ENCODE measurements at regions not wholly inside any gene's neighbourhood (a gene's known extent, or its start where the extent isn't known, plus 50 kb on each side); places are given as distances from the start of the nearest gene placed in this dataset.

DNA sequence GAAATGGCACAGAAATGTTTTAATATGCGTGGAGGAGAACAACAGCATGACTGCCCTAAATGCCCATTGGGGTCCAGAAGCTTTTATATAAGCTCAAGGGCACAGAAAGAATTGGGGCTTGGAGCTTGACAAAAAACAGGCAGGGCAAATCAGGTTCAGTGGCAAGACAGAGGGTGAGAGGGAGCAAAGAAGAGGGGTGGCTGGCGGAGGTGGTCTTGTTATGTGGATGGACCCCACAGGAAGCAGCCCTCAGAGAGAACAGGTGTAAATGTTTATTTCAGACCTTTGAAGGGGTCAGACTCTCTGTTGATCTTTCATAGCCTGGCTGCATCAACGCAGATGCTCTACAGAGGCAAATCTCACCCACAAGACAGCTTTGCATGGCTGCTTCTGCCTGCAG is 213.1 kb upstream of the B3GAT1 start:
- Mint-ChIP-seq H3K4me1 (no peaks in the 10 kb centered on the region), H3K27ac (no peak overlapping the region), H3K4me3 (no peak overlapping the region), H3K27me3 (peaks cover 4% of the 10 kb centered on the region), H3K36me3 (no peaks in the 10 kb centered on the region), H3K9me3 (no peaks in the 10 kb centered on the region)
- DNase-seq = no peak

DNA sequence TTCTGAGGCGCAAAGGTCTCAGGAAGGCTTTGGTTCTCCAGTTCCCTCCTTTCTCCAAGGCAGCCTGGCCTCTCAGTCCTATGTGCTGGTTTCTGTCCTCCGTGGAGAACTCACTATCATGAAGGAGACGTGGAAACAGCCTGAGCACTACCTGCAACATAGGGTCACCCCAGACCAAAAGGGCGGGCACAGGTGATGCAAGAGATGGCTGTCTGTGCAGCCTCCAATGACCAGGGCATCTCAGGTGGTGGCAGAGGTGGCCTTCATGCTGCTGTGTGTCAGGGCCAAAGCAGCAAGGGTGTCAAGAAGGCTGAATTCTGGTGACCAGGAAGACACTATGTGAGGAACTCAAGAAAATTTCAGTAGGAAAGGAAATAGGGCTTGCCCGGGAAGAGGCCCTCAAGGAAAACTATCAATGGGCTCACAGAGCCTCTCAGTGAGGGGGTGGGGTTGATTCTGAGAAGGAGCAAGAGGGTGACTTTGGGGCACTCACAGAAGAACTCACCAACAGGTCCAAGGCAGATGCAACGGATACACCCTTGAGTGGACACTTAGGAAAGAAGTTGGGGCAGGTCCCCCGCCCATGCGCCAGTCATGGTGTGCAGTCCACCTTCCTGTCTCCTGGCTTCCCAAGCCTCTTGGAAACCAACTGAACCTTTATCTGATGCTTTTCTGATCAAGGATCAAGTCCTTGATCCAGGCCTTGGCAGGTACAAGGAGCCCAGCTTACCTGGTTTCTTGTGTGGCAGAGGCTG is 212.3 kb upstream of the B3GAT1 start:
- no peaks in the 10 kb centered on the region for H3K4me1 Mint-ChIP-seq
- no peaks in the 10 kb centered on the region for H3K9me3 Mint-ChIP-seq
- no peak for DNase-seq
- peaks cover 4% of the 10 kb centered on the region for H3K27me3 Mint-ChIP-seq
- H3K36me3 Mint-ChIP-seq = no peaks in the 10 kb centered on the region
- H3K27ac Mint-ChIP-seq = no peak overlapping the region
- no peak overlapping the region for H3K4me3 Mint-ChIP-seq

DNA sequence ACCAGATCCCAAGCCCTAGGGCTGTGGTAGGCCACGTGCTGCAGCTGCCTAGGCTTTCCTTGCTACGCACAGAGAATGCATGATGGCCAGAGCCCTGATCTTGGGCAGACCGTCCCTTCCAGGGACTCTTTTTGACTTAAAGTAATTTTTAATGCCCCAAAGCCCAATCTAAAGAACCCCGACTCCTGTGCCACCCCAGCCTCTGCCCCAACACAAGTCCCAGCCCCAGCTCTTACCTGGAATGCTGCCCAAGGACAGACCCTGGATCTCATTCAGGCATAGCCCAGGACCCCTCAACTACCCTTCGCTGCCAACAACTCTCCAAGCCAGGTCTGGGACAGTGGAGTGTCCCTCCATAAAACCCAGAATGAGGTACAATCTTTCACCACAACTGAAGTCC is 211.7 kb upstream of the B3GAT1 start:
- Mint-ChIP-seq H3K27ac (no peak overlapping the region), H3K4me3 (no peak overlapping the region), H3K9me3 (no peaks in the 10 kb centered on the region), H3K27me3 (peaks cover 4% of the 10 kb centered on the region), H3K36me3 (no peaks in the 10 kb centered on the region), H3K4me1 (no peaks in the 10 kb centered on the region)
- DNase-seq = no peak

DNA sequence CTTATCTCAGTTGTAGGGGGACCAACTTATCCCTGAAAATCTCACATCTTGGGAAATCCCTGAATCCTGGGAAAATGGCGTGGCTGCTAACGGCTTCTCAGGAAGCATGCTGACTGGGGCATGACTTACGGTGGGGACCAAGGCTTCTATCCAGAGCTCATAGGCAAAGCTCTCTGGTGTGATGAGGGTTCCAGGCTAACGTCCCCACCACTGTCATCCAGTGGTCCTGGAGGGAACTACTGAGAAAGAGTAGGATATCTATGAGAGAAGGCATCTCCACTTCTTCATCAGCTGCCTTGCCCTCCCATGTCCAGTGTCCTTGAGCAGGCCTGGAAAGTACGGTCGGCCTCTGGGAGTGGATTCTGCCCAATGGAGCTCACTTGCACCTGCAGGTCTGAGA is 210.4 kb upstream of the B3GAT1 start:
- Mint-ChIP-seq H3K27ac (no peak overlapping the region), H3K4me3 (no peak overlapping the region), H3K4me1 (no peaks in the 10 kb centered on the region), H3K36me3 (no peaks in the 10 kb centered on the region), H3K9me3 (no peaks in the 10 kb centered on the region), H3K27me3 (peaks cover 4% of the 10 kb centered on the region)
- DNase-seq = no peak

DNA sequence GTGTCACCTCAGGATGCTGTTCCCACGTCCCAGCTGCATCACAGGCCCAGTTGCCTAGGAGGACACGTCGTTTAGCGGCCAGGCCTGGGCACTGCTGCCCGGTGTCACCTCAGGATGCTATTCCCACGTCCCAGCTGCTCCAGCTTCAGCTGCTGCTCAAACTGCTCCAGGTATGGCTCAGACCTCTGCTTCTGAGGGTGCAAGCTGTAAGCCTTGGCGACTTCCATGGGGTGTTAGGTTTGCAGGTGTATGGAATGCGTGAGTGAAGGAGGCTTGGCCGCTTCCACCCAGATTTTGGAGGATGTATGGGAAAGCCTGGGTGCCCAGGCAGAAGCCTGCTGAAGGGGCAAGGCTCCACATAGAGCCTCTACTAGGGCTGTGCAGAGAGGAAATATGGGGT is 205.3 kb upstream of the B3GAT1 start:
- Mint-ChIP-seq H3K9me3 (no peaks in the 10 kb centered on the region), H3K4me3 (no peak overlapping the region), H3K27me3 (peaks cover 4% of the 10 kb centered on the region), H3K4me1 (no peaks in the 10 kb centered on the region), H3K36me3 (no peaks in the 10 kb centered on the region), H3K27ac (no peak overlapping the region)
- no peak for DNase-seq

DNA sequence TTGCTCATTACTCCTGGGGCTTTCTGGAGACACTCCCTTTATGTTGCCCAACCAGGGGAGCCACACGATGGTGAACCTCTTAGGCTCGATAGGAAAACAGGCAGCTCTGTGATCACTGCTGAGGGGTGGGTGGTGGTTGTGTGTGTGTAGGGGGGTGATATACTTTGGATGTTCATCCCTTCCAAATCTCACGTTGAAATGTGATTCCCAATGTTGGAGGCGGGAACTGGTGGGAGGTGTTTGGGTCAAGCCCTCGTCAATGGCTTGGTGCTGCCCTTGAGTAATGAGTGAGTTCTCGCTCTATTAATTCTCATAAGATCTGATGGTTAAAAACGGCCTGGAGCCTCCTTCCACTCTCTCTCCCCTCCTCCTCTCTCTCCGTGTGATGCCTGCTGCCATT is 204.0 kb upstream of the B3GAT1 start:
- Mint-ChIP-seq H3K27me3 (no peaks in the 10 kb centered on the region), H3K4me3 (no peak overlapping the region), H3K4me1 (no peaks in the 10 kb centered on the region)

DNA sequence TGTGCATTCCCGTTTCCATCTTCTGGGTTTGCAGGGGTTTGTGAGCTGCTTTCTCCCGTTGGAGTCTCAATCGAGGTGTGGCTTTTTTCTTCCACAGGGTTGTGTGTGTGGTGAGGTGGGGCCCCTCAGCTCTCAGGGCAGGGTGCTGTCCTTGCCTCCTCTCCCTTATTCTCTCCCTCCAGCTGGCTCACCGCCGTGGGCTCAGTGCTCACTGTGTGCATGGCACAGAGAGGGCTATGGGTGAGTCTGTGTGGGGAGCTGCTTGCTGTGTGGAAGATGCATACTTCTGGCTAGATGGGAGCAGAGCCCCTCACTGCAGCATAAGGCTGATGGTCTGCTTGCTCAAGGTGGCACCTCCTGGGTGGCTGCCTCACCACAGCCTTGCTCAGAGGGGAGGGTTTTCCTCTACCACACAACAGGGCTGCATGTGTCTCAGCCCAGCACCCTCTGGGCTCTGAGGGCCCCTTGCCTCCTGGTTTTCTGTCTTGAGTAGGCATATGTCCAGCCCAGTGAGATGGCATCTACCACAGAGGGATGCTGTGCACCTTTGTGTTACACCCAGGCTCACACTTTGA is 203.1 kb upstream of the B3GAT1 start:
- Mint-ChIP-seq H3K36me3 (no peaks in the 10 kb centered on the region), H3K27me3 (no peaks in the 10 kb centered on the region), H3K4me3 (no peak overlapping the region), H3K9me3 (no peaks in the 10 kb centered on the region), H3K27ac (no peak overlapping the region), H3K4me1 (no peaks in the 10 kb centered on the region)
- DNase-seq = no peak

More for the DNA sequence above, 204.0 kb upstream of the B3GAT1 start:
- no peaks in the 10 kb centered on the region for H3K36me3 Mint-ChIP-seq
- no peaks in the 10 kb centered on the region for H3K9me3 Mint-ChIP-seq
- no peak overlapping the region for H3K27ac Mint-ChIP-seq
- DNase-seq = no peak

DNA sequence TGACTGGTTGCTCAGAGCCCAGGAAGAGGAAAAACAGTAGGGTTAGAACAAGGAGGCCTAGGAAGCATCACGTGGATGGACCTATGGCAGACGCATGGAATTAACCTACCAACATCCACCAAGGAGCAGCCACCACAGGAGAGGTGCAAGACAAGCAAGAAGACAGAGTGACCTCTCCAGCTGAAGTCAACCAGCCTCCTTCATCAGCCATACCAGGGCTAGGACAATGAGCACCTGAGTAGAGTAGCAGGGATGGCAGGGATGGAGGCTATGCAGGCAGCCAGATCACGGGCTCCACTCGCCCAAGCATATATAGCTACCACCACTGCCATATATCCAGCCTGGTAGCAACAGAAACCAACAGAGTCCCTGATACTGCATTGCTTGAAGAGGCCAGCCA is 202.1 kb upstream of the B3GAT1 start:
- H3K9me3 Mint-ChIP-seq = no peaks in the 10 kb centered on the region
- no peak overlapping the region for H3K4me3 Mint-ChIP-seq
- H3K27me3 Mint-ChIP-seq = no peaks in the 10 kb centered on the region
- DNase-seq = no peak
- no peaks in the 10 kb centered on the region for H3K4me1 Mint-ChIP-seq
- no peak overlapping the region for H3K27ac Mint-ChIP-seq
- no peaks in the 10 kb centered on the region for H3K36me3 Mint-ChIP-seq

DNA sequence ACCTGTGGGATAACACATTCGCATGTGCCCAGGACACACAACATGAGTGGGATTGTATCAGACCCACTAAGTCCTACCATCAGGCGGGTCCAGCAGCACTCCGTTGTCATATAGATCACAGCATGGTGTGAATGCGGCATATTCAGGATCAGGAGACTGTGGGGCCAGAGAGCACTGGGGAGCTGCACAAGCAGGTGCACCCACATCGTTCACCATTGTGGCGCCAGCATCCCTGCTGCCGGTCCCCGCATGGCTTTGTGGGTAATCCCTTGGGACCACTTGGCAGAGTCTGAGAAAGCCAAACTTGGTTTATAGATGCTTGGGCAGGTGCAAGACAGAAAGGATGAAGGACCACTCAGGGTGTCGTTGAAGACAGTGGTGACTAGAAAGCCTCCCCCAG is 201.6 kb upstream of the B3GAT1 start:
- H3K36me3 Mint-ChIP-seq = no peaks in the 10 kb centered on the region
- no peak for DNase-seq
- H3K27me3 Mint-ChIP-seq = no peaks in the 10 kb centered on the region
- H3K27ac Mint-ChIP-seq = no peak overlapping the region
- no peaks in the 10 kb centered on the region for H3K4me1 Mint-ChIP-seq
- H3K9me3 Mint-ChIP-seq = no peaks in the 10 kb centered on the region
- no peak overlapping the region for H3K4me3 Mint-ChIP-seq

DNA sequence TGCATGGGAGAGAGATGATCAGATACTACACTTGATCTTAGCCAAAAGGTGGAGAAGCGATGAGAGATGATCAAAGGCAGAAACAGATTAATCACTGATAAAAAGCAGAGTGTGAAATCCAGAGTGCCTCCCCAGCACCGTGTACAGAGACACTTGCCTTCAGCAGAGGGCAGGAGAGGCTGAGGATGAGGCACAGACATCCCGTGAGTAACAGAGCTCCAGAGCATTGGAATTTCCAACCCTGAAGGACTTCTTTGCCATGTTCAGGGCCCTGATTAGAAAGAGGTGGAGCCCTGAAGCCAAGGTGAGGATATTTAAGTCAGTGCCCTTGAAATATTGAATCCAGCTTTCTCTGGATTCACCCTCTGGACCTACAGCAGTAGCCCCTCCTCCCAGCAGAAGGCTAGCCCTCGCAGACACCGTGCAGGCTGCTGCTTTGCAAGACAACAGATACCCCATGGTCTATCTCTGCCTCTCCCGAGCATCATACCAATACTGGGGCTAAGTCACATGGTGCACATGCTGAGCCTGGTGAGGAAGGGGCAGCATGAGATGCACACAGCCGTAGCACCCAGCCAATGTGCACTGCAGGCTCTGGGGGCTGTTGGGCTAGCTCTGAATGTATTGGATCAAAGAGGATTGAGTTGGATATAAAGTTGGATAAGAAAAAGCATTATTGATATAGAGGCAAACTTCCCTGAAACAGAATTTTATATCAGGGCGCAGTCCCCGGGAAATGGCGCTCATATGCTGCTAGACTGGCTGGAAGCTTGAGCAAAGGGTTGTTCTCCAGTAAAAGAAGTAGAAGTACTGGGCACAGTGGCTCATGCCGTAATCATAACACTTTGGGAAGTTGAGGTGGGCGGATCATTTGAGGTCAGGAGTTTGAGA is 200.3 kb upstream of the B3GAT1 start:
- DNase-seq = no peak
- no peaks in the 10 kb centered on the region for H3K27me3 Mint-ChIP-seq
- no peak overlapping the region for H3K27ac Mint-ChIP-seq
- H3K36me3 Mint-ChIP-seq = no peaks in the 10 kb centered on the region
- no peaks in the 10 kb centered on the region for H3K9me3 Mint-ChIP-seq
- no peaks in the 10 kb centered on the region for H3K4me1 Mint-ChIP-seq
- H3K4me3 Mint-ChIP-seq = no peak overlapping the region

DNA sequence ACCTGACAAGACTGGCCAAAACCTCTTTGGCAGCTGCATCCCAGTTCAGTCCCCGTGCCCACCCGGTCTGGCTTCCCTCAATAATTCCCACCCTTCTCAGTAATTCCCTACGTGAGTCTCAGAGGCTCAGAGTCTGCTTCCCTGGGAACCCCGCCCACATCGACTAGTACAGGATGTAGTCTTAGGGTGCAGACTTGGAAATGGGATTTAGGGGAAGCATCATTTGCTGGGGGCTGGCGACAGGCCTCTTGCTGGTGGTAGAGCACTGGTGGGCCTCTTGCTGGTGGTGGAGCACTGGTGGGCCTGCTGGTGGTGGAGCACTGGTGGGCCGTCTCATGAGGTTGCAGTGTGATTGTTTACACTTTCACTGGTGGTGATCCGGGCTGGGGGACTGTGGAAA is 199.5 kb upstream of the B3GAT1 start:
- Mint-ChIP-seq H3K4me3 (no peak overlapping the region), H3K4me1 (no peaks in the 10 kb centered on the region), H3K9me3 (no peaks in the 10 kb centered on the region), H3K36me3 (no peaks in the 10 kb centered on the region), H3K27me3 (peaks cover under 1% of the 10 kb centered on the region), H3K27ac (no peak overlapping the region)
- DNase-seq = no peak

DNA sequence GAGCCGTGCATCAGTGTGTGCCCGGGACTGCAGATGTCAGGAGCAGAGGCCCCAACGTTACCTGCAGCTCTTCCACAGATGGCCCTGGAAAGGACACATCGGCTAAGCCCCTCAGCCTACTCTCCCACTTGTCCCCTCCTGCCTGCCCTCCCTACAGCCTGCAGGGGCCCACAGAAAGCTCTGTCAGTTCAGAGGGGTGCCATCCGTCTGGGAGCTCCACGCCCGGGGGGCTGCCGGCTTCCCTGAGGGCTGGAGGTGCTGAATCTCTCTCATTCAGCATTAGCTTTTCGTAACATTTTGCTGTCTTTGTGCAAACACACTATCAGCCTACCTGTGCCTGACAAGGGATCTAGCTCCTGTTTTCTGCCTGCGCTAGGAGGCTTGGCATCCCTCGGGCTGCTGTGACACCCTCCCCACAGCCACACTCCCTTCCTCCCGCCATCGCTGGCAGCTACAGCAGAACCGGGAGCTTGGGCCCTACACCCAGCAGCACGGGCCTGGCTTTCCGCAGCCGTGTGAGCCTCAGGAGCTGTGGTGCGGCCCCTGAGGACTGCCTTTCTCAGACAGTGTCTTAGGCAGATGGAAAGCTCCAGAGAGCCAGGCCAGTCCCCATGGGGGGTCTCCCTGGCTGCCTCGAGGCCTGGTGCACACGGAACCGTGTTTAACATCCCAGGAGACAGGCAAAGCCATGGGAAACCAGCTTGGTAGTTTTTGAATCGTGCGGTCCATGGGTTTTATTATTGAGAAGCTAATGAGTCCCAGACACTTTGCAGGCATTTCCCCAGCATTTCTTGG is 198.3 kb upstream of the B3GAT1 start:
- H3K9me3 Mint-ChIP-seq = no peaks in the 10 kb centered on the region
- H3K36me3 Mint-ChIP-seq = no peaks in the 10 kb centered on the region
- no peak overlapping the region for H3K4me3 Mint-ChIP-seq
- peaks cover 3% of the 10 kb centered on the region for H3K27me3 Mint-ChIP-seq
- DNase-seq = no peak
- no peaks in the 10 kb centered on the region for H3K4me1 Mint-ChIP-seq
- H3K27ac Mint-ChIP-seq = no peak overlapping the region

DNA sequence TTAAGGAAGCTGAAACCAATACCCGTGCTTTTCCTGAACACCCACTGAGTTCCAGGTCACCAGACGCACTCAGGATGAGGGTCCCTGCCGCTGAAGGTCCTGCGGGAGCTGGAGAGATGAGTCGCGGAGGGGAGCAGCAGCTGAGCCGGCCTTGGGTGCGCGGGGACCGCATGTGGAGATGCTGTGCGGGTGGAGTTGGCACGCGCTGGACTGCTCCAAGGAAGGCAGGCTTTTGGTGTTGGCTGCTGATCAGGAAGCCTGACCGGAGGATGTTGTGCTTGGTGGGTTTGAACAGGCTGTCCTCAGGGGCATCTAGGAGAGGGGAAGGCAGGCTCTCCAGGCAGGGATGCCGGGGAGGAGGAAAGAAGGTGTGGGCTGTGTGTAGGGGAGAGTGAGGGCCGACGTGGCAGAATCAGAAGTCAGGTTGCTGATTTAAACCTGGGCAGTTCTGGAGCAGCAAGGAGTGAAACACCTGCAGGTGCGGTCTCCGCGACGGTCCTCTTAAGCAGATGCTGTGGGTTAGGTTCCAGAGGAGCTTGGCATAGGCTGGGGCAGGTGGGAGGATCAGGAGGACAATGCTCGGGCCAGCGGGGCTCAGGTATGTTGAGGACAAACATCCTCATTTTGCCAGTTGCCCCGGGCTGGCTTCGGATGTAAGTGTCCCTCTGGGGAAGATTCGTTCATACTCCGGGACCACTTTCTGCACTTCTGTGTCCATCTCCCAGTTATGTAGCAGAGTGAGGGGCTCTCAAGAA is 197.5 kb upstream of the B3GAT1 start:
- DNase-seq = no peak
- Mint-ChIP-seq H3K4me3 (no peak overlapping the region), H3K27me3 (peaks cover 3% of the 10 kb centered on the region), H3K27ac (no peak overlapping the region), H3K4me1 (no peaks in the 10 kb centered on the region), H3K9me3 (no peaks in the 10 kb centered on the region), H3K36me3 (no peaks in the 10 kb centered on the region)

DNA sequence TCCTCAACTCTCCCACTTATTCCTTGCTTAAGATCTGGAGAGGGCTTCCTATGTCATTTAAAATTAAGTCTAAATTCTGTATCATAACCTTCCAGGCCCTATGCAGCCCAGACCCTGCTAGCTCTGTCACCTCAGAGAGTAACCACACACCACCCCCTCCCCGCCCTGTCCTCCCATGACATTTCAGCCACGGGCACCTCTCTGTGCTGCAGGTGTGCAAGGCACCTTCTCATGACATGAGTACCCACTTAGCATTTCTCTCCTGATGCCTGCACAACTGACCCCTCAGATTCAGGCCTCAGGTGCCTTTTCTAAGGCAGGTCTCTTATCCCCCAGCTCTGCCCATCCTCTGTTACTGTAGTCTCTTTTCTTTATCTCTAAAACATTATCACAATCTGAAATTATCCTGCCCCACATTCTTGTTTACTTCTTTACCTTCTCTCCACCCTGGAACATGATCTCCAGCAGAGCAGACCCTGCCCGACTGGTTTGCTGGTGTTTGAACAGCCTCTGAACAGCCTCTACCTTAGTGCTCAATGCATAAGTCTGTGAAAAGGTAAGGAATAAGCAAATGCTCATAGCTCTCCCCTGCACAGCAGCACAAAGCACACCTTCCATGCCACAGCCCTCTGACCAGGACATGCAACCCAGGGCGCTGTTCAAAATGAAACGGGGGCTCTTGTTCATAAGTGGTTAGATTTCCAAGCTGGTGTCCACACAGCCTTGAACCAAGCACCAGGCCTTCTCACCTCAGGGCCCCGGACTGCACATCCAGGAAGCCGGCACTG is 196.1 kb upstream of the B3GAT1 start:
- no peak for DNase-seq
- no peak overlapping the region for H3K27ac Mint-ChIP-seq
- H3K27me3 Mint-ChIP-seq = peaks cover 8% of the 10 kb centered on the region

More for the DNA sequence above, 196.1 kb upstream of the B3GAT1 start:
- H3K4me1 Mint-ChIP-seq = no peaks in the 10 kb centered on the region
- H3K36me3 Mint-ChIP-seq = no peaks in the 10 kb centered on the region
- no peaks in the 10 kb centered on the region for H3K9me3 Mint-ChIP-seq
- H3K4me3 Mint-ChIP-seq = no peak overlapping the region
